NB4 (cell line): ENCODE measurements at regions not wholly inside any gene's neighbourhood (a gene's known extent, or its start where the extent isn't known, plus 50 kb on each side); places are given as distances from the start of the nearest gene placed in this dataset.
"Not testable (repeated sequence)": the region's sequence is repeated elsewhere in the genome, so short reads cannot be mapped to it uniquely, and the experiment has no call there.

Source experiments
- DNase-seq: peaks from one replicate; pipeline ENCODE4 v3.0.0; 2010; ENCODE audit warnings: low read depth
- H3K4me3 ChIP-seq: one replicate; pipeline ENCODE4 v1.5.1; 2011; ENCODE audit warnings: mild to moderate bottlenecking, low read depth, low read length, moderate library complexity
- MYC ChIP-seq: IDR thresholded peaks from 2 replicates; pipeline ENCODE4 v1.6.1; 2011; ENCODE audit warnings: low read depth, low read length
- POLR2A ChIP-seq: IDR thresholded peaks from 2 replicates; pipeline ENCODE4 v1.6.1; 2011; ENCODE audit warnings: mild to moderate bottlenecking; ENCODE audit not compliant: insufficient read length; ENCODE audit errors: extremely low read depth
- TF ChIP-seq, protein P1 (sequence below): IDR thresholded peaks from one replicate; pipeline ENCODE4 v1.5.1; 2012; ENCODE audit warnings: low read depth, low read length
- TF ChIP-seq, protein P2 (sequence below): IDR thresholded peaks from 2 replicates; pipeline ENCODE4 v1.6.1; 2011; ENCODE audit warnings: low read depth, low read length

DNA sequence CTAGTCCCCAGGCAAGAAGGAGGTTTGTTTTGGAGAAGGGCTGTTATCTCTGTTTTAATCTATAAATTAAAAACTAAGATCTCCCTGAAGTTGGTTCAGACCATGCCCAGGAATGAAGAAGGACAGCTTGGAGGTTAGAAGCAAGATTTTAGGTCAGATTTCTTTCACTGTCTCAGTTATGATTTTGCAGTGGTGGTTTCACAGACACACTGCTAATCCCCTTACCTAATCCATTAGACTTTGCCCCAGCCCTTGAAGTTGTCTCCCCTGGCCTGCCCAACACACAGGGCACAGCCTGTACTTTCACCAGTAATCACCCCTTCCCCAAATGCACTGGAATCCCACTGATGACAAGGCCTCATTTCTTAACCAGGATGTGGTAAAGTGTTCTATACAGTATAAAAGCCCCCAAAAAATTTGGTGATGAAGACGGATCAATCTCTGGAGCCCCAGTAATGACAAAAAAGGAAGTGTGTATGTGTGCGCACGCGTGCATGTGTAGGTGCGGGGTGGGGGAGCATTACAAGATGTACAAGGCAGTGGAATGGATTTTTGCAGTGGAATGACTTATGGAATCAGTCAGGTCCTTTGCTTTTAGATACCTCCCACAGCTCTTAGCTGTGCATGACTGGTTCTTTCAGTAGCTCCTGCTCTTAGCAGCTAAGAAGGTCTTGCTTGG is 73.1 kb upstream of the TERB2 start:
- no peak overlapping the region for H3K4me3 ChIP-seq
- DNase-seq, result no peak
- TF ChIP-seq POLR2A, result no peak
- TF ChIP-seq, protein P1, sequence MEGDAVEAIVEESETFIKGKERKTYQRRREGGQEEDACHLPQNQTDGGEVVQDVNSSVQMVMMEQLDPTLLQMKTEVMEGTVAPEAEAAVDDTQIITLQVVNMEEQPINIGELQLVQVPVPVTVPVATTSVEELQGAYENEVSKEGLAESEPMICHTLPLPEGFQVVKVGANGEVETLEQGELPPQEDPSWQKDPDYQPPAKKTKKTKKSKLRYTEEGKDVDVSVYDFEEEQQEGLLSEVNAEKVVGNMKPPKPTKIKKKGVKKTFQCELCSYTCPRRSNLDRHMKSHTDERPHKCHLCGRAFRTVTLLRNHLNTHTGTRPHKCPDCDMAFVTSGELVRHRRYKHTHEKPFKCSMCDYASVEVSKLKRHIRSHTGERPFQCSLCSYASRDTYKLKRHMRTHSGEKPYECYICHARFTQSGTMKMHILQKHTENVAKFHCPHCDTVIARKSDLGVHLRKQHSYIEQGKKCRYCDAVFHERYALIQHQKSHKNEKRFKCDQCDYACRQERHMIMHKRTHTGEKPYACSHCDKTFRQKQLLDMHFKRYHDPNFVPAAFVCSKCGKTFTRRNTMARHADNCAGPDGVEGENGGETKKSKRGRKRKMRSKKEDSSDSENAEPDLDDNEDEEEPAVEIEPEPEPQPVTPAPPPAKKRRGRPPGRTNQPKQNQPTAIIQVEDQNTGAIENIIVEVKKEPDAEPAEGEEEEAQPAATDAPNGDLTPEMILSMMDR, result no peak
- TF ChIP-seq, protein P2, sequence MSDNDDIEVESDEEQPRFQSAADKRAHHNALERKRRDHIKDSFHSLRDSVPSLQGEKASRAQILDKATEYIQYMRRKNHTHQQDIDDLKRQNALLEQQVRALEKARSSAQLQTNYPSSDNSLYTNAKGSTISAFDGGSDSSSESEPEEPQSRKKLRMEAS, result no peak
- TF ChIP-seq MYC, result no peak

DNA sequence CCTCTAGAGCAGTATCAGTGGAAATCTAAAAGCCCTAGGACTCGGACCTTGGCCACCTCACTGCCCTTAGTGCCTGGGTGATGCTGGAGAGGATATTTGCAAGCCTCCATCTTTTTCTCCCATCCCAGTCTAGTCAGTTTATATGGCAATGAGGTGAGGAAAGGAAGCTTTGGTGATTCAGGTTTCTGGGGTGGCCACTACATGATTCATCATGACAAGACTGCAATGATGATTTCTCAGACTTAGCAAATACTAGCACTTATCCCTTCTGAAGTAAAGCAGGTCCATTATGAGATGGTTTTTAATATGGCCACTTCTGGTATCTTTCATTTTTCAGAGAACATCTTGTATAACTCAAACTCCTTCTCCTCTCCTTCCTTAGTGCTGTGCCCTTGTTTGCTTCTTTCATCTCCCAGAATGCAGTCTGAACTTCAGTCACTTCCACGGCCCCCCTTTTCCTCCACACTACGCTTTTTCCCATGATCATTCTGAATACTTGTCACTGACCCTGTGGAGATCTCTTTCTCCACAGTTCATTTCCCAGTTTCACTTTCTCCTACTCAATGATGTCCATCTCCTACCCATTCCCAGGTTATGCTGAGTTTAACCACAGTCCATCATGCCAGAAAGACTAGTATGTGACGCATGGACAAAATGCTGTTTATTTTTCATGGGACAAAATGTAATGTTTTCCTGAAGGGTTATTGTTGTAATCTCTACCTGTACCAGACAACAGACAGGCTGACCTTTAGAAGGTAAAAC is 57.4 kb upstream of the TERB2 start:
- not testable (repeated sequence) for DNase-seq, H3K4me3 ChIP-seq

DNA sequence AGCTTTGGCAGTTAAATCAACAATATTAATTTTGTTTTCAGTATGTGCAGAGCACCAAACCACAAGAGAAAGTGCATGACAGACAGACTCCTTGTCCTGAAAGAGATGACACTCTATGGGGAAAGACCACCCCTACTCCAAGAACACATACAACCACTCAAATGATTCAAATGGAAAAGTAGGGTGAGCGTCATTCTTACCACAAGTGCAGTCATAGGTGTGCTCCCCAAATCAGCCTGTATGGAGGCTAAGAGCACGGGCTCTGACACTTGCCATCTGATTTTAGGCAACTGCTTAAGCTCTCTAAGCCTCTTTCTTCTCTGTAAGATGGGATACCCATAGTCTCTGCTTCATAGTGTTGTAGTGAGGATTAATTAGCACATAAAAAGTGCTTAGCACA is 56.7 kb upstream of the TERB2 start:
- H3K4me3 ChIP-seq, DNase-seq: not testable (repeated sequence)

DNA sequence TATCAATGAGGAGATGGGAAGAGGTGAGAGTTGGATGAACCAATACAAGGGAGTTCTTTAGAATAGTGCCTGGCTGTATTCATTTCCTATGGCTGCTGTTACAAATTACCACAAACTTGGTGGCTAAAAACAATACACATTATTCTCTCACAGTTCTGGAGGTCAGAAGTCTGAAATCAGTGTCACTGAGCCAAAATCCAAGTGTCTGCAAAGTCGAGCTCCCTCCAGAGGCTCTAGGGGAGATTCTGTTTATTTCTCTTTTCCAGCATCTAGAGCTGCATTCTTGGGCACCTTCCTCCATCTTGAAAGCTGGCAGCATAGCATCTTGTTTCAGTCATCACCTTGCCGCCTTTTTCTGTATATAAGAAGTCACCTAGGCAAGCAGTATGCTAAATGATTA is 55.7 kb upstream of the TERB2 start:
- DNase-seq, H3K4me3 ChIP-seq: not testable (repeated sequence)

DNA sequence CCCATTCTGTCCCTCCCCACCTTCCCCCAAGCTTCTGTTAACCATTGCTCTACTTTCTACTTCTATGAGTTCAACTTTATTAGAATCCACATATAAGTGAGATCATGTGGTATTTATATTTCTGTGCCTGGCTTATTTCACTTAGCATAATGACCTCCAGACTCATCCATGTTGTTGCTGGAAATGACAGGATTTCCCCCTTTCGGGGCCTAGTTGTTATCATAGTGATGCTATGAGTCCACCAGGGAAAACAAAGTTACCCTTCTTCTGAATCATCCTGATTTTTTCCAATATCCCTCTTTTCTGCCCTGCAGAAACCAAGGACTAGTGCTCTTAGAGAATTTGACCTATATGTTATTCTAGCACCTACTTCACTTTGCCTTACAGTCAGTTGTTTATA is 53.2 kb upstream of the TERB2 start:
- not testable (repeated sequence) for DNase-seq, H3K4me3 ChIP-seq

DNA sequence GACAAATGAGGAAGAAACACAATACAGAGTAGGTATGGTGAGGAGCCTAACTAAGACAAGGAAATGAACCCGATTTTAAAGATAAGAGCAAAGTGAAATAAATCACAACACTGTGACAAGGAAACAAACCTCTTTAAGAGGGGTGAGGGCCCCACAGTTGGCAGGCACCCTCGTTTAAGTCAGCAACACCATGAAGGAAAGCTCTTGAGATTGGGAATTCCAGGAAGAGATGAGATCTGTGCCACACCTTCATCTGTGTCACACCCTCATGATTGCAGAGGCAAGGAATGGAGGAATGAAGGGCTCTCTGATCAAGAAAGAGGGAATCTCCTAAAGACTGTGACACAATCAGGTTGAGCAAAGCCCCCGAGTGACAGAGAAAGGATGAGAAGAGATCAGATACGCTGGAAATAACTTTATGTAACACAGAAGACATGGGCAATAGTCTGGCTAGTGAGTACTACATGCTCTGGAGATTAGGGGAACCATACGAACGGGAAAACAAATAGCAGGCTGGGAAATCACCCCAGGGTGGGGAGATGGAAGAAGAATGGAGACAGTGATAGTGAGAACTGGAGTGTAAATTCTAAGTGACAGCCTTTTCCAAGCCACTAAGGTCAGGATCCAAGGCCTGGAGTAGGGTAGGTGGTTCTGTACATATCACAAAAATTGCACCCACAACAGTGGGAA is 51.7 kb upstream of the TERB2 start:
- not testable (repeated sequence) for H3K4me3 ChIP-seq, DNase-seq
